Subcutaneous abdominal adipose tissue (tissue), 5 donors: ENCODE measurements at regions not wholly inside any gene's neighbourhood (a gene's known extent, or its start where the extent isn't known, plus 50 kb on each side); places are given as distances from the start of the nearest gene placed in this dataset.
A peak's percentile ranks its signal among the peaks of the same experiment; 100 is the strongest.

Source experiments
- H3K27ac ChIP-seq: one replicate; pipeline ENCODE4 v1.7.0; 2013; ENCODE audit warnings: low read depth, mild to moderate bottlenecking, inconsistent platforms, low read length, moderate library complexity
- H3K27me3 ChIP-seq, 5 donors: one replicate each; pipeline ENCODE4 v1.7.0; 2013; ENCODE audit warnings: low read length in 5 of 5, inconsistent platforms in 1 of 5; ENCODE audit not compliant: control insufficient read depth in 5 of 5, insufficient read depth in 4 of 5
- H3K36me3 ChIP-seq, 5 donors: one replicate each; pipeline ENCODE4 v1.7.0; 2013; ENCODE audit warnings: low read length in 5 of 5; ENCODE audit not compliant: control insufficient read depth in 5 of 5, insufficient read depth in 5 of 5
- H3K4me1 ChIP-seq, 5 donors: one replicate each; pipeline ENCODE4 v1.7.0; 2013; ENCODE audit warnings: low read length in 5 of 5, mild to moderate bottlenecking in 3 of 5, moderate library complexity in 1 of 5; ENCODE audit not compliant: control insufficient read depth in 5 of 5, insufficient read depth in 5 of 5
- H3K4me3 ChIP-seq, 5 donors: one replicate each; pipeline ENCODE4 v1.7.0; 2013; ENCODE audit warnings: low read length in 5 of 5, low read depth in 1 of 5
- H3K9ac ChIP-seq, 5 donors: one replicate each; pipeline ENCODE4 v1.7.0; 2013; ENCODE audit warnings: low read length in 5 of 5, mild to moderate bottlenecking in 4 of 5, moderate library complexity in 3 of 5
- H3K9me3 ChIP-seq, 5 donors: one replicate each; pipeline ENCODE4 v1.7.0; 2013; ENCODE audit warnings: low read length in 5 of 5; ENCODE audit not compliant: control insufficient read depth in 5 of 5
- donor health status: healthy.
- donor health status: healthy.
- donor health status: healthy.
- donor health status: healthy.
- donor health status: healthy.

DNA sequence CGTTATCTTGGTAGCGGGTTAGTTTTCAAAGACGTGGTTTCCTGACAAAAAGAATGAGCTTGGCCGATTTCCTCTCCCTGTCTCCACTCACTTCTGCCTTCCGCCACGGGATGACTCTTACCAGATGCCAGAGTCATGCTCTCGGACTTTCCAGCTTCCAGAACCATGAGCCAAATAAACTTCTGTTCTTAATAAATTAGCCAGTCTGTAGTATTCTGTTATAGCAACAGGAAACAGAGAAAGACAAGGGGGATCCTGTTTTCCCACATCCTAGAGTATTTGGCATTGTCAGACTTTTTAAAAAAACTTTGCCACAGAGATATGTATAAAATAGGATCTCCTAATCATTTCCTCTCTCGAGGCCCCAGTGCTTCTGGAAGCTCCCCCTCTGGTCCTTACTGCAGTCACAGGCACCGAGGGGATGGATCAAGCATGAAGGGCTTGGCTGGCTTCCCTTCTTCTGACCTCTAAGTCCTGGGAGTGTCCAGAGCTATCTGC, 84.9 kb upstream of the NAA20 start:
- H3K4me1 ChIP-seq: peaks cover 23 to 81% (median 63%) of the 10 kb centered on the region in 5 donors

DNA sequence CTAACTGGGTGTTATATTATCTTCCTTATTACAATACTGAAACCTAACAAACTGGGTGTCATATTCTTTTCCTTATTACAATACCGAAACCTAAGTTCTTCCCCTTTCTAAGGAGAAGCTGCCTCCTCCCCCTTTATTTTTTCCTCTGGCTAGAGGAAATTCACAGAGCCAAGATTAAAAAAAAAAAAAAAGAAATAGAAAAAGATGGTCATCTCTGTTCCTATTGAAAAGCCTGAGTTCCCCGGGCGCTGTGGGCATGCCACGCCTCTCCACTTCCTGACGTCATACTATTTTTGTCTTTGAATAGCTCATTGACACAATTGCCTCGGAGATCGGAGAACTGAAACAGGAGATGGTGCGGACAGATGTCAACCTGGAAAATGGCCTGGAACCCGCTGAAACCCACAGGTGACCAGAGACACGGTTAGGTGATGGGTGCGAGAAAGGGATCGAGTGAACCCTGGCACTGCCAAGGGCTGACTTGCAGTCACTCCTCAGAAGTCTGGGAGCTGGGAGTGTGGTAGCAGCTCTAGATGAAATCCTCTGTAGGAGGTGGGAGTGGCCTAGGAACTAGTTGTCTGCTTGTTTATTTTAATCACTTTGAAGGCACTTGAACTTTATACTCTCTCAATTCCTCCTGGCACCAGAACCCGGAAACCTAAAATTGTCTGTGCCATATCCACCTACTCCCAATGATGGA, 82.2 kb upstream of the NAA20 start:
- Histone ChIP-seq H3K27me3 (no peaks in the 10 kb centered on the region), H3K4me1 (peaks cover 33 to 85% (median 58%) of the 10 kb centered on the region in 5 donors), H3K36me3 (peaks cover 0 to 11% (median 11%) of the 10 kb centered on the region in 5 donors), H3K4me3 (peak overlapping the region; percentile 38 to 76 (median 65)), H3K9ac (peak overlapping the region in 4 of 5 donors; percentile 6 to 66 (median 38)), H3K9me3 (no peaks in the 10 kb centered on the region), H3K27ac (peak overlapping the region; percentile 73)

More for the DNA sequence above, 84.9 kb upstream of the NAA20 start:
- Histone ChIP-seq H3K27me3 (no peaks in the 10 kb centered on the region), H3K9ac (no peak overlapping the region), H3K36me3 (peaks cover 0 to 9% (median 0%) of the 10 kb centered on the region in 5 donors), H3K9me3 (no peaks in the 10 kb centered on the region), H3K27ac (peak overlapping the region; percentile 73), H3K4me3 (no peak overlapping the region)

GRCh38 chr20:19935842-19936241, 81.3 kb upstream of the NAA20 start:
- Histone ChIP-seq H3K27me3 (no peaks in the 10 kb centered on the region), H3K4me1 (peaks cover 37 to 87% (median 67%) of the 10 kb centered on the region in 5 donors), H3K9me3 (no peaks in the 10 kb centered on the region), H3K27ac (peak overlapping the region; percentile 73), H3K4me3 (peak overlapping the region; percentile 38 to 76 (median 65)), H3K9ac (peak overlapping the region in 3 of 5 donors; percentile 6 to 66 (median 35)), H3K36me3 (peaks cover 0 to 20% (median 15%) of the 10 kb centered on the region in 5 donors)

- H3K4me3 ChIP-seq: peak overlapping the region in 4 of 5 donors; percentile 48 to 76 (median 65)
These were observed 80.5 kb upstream of the NAA20 start for GRCh38 chr20:19936466-19937200.

DNA sequence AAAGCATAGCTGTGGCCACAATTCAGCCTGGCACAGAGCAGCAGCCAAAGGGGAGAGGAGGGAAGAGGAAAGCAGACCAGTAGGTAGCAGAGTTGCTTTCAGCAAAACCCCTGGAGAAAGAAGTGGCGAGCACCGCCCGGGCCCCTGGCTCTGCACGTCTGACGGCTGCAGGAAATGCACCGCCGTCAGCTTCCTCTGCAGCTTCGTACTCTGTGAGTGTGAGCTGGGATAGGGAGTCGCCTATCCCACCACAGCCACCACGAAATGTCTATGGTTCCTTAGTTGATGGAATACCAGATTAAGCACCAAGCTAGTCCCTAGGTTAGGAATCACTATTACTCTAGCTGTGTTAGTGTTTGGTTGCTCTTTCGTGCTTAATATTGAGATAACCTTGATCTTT, 79.9 kb upstream of the NAA20 start:
- H3K4me3 ChIP-seq: peak overlapping the region in 4 of 5 donors; percentile 28 to 76 (median 56)
- H3K36me3 ChIP-seq: peaks cover 0 to 26% (median 18%) of the 10 kb centered on the region in 5 donors
- H3K27me3 ChIP-seq: no peaks in the 10 kb centered on the region
- H3K27ac ChIP-seq: peak overlapping the region; percentile 73
- H3K9ac ChIP-seq: no peak overlapping the region
- H3K9me3 ChIP-seq: no peaks in the 10 kb centered on the region
- peaks cover 34 to 89% (median 68%) of the 10 kb centered on the region in 5 donors for H3K4me1 ChIP-seq

More at GRCh38 chr20:19936466-19937200, 80.5 kb upstream of the NAA20 start:
- H3K36me3 ChIP-seq: peaks cover 0 to 26% (median 18%) of the 10 kb centered on the region in 5 donors
- no peaks in the 10 kb centered on the region for H3K27me3 ChIP-seq
- peak overlapping the region in 1 of 5 donors; percentile 44 for H3K9ac ChIP-seq
- H3K4me1 ChIP-seq: peaks cover 38 to 91% (median 74%) of the 10 kb centered on the region in 5 donors
- H3K9me3 ChIP-seq: no peaks in the 10 kb centered on the region
- H3K27ac ChIP-seq: peak overlapping the region; percentile 73

DNA sequence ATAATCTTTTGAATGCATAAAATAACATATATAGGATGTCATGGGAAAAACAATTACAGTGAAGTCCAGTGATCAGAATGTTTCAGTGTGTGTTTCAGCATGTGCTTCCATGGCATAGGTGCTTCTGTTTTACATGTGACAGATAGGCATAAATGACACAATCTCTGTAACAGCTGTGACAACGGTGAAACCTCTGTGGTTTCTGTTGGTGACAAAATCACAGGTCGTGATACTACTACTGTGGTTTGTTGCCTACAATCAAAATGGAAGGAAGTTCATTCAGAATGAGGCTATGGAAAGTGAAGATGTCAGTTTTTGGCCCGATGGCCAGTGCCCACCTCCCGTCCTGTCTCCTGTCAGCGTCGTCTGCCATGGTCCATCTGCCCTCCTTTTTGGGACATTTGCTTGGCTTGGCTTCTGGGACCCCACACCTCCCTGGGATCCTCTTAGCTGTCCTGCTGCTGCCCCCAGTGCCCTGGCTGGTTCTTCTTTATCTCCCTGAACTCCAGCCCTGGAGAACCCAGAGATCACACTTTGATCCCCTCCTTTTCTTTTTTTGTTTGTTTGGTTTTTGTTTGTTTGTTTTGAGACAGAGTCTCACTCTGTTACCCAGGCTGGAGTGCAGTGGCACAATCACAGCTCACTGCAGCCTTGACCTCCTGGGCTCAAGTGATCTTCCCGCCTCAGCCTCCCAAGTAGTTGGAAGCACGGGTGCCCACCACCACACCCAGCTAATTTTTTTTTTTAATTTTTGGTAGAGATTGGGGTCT, 79.3 kb upstream of the NAA20 start:
- H3K9me3 ChIP-seq: no peaks in the 10 kb centered on the region
- peak overlapping the region; percentile 7 to 65 (median 28) for H3K4me3 ChIP-seq
- peak overlapping the region; percentile 73 for H3K27ac ChIP-seq
- H3K9ac ChIP-seq: peak overlapping the region in 1 of 5 donors; percentile 31
- H3K36me3 ChIP-seq: peaks cover 0 to 26% (median 22%) of the 10 kb centered on the region in 5 donors
- peaks cover 29 to 89% (median 66%) of the 10 kb centered on the region in 5 donors for H3K4me1 ChIP-seq
- H3K27me3 ChIP-seq: no peaks in the 10 kb centered on the region

GRCh38 chr20:19938421-19939090, 78.6 kb upstream of the NAA20 start:
- Histone ChIP-seq H3K27ac (peak overlapping the region; percentile 25), H3K27me3 (no peaks in the 10 kb centered on the region), H3K9me3 (no peaks in the 10 kb centered on the region), H3K36me3 (peaks cover 0 to 26% (median 23%) of the 10 kb centered on the region in 5 donors), H3K4me3 (no peak overlapping the region), H3K9ac (no peak overlapping the region), H3K4me1 (peaks cover 27 to 89% (median 60%) of the 10 kb centered on the region in 5 donors)

DNA sequence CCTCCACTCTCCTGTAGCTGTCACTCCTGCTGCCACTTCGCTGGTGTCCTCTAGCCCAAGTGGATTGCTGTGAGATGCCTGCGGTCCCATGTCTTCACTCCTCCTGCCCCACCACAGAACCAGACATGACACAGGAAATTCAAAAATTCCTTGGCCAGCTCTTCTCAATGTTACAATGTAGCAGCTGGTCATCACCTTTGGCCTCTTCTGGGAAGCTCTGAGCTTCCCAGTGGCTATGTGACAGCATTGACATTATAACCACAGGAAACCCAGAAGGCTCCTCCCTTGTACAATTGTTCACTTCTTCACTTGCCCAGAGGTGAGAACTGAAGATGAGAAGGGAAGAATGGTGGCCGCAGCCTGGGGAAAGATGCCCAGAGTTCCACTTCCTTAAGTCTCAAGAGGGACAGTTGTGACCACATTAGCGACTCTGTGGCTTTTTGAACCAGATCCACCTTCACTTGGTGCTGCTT, 76.1 kb upstream of the NAA20 start:
- Histone ChIP-seq H3K36me3 (peaks cover 0 to 25% (median 19%) of the 10 kb centered on the region in 5 donors), H3K9ac (no peak overlapping the region), H3K4me3 (no peak overlapping the region), H3K27ac (peak overlapping the region; percentile 35), H3K4me1 (peaks cover 21 to 91% (median 52%) of the 10 kb centered on the region in 5 donors), H3K9me3 (no peaks in the 10 kb centered on the region), H3K27me3 (no peaks in the 10 kb centered on the region)

DNA sequence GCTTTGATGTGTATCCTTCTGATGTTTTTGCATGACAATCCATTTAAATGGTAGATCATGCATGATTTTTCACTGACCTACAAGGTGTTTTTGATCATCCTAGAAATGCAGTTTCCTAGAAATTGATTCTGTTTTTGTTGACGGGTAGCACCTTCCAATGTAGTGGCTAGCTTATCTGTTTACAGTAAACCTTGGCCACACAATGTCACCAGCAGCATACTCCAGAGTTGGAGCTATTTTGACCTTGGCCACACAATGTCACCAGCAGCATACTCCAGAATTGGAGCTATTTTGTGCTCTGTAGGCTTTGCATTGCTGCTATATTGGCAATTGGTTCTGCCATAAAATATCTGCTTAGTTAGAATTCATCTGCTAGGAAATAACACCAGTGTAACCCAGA, 74.6 kb upstream of the NAA20 start:
- peaks cover 11 to 80% (median 42%) of the 10 kb centered on the region in 5 donors for H3K4me1 ChIP-seq
- H3K27ac ChIP-seq: no peak overlapping the region
- peaks cover 0 to 28% (median 15%) of the 10 kb centered on the region in 5 donors for H3K36me3 ChIP-seq
- no peak overlapping the region for H3K4me3 ChIP-seq
- no peak overlapping the region for H3K9ac ChIP-seq
- no peaks in the 10 kb centered on the region for H3K27me3 ChIP-seq
- H3K9me3 ChIP-seq: no peaks in the 10 kb centered on the region
